Tibial nerve (tissue), 4 donors: ENCODE measurements at regions not wholly inside any gene's neighbourhood (a gene's known extent, or its start where the extent isn't known, plus 50 kb on each side); places are given as distances from the start of the nearest gene placed in this dataset.

ENCODE experiments used
- EP300 ChIP-seq, 2 donors: sonication (generic); formaldehyde crosslinking; IDR thresholded peaks; one replicate each; pipeline ENCODE4 v1.6.1; 2017; ENCODE audit warnings: antibody characterized with exemption in 2 of 2, mild to moderate bottlenecking in 1 of 2
- POLR2A ChIP-seq, 2 donors: fragments of 450-650 bp; IDR thresholded peaks; one replicate each; pipeline ENCODE4 v1.6.1; 2017; ENCODE audit warnings: antibody characterized with exemption in 2 of 2, mild to moderate bottlenecking in 2 of 2, moderate library complexity in 2 of 2
- TF ChIP-seq, protein P1 (sequence below), 5 experiments: fragments of 200-600 bp in 3 of 5; fragments of 450-650 bp in 2 of 5; sonication (generic) in 3 of 5; IDR thresholded peaks; one replicate each; pipeline ENCODE4 v1.5.1; 2016 to 2019; ENCODE audit warnings: antibody characterized with exemption in 5 of 5, mild to moderate bottlenecking in 3 of 5, moderate library complexity in 2 of 5

DNA sequence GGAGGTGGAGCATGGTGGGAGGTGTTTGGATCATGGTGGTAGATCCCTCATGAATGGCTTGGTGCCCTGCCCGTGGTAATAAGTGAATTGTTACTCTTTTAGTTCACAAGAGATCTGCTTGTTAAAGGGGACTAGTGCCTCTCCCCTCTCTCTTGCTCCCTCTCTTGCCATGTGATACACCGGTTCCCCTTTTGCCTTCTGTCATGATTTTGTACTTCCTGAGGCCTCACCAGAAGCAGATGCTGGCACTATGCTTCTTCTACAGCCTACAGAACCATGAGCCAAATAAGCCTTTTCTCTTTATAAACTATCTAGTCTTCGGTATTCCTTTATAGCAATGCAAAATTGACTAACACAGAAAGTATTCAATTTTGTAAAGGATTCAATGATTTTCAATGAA lies 817.1 kb downstream of the TLR4 start:
- TF ChIP-seq, protein P1, sequence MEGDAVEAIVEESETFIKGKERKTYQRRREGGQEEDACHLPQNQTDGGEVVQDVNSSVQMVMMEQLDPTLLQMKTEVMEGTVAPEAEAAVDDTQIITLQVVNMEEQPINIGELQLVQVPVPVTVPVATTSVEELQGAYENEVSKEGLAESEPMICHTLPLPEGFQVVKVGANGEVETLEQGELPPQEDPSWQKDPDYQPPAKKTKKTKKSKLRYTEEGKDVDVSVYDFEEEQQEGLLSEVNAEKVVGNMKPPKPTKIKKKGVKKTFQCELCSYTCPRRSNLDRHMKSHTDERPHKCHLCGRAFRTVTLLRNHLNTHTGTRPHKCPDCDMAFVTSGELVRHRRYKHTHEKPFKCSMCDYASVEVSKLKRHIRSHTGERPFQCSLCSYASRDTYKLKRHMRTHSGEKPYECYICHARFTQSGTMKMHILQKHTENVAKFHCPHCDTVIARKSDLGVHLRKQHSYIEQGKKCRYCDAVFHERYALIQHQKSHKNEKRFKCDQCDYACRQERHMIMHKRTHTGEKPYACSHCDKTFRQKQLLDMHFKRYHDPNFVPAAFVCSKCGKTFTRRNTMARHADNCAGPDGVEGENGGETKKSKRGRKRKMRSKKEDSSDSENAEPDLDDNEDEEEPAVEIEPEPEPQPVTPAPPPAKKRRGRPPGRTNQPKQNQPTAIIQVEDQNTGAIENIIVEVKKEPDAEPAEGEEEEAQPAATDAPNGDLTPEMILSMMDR (IDR thresholded peaks at IDR 0.05) = no peak
- TF ChIP-seq POLR2A (IDR thresholded peaks at IDR 0.05) = no peak
- no peak for TF ChIP-seq EP300 (IDR thresholded peaks at IDR 0.05)
